Caco-2 (cell line): ENCODE measurements at regions not wholly inside any gene's neighbourhood (a gene's known extent, or its start where the extent isn't known, plus 50 kb on each side); places are given as distances from the start of the nearest gene placed in this dataset.
A peak's percentile ranks its signal among the peaks of the same experiment; 100 is the strongest.

Experiments
- BruUV-seq: library from RNA; stranded (reverse); fragments of 400-500 nt; replicated peaks from 2 replicates; lab custom pipeline; 2021; lab: Mats Ljungman, UMichigan
- CTCF ChIA-PET: fragments of 300-600 bp; sonication (Branson Sonifier 250); formaldehyde crosslinking; loops from one replicate; lab custom pipeline; 2022; ENCODE audit warnings: antibody characterized with exemption; lab: Charles Lee
- POLR2A ChIA-PET: fragments of 300-600 bp; sonication (Branson Sonifier 250); formaldehyde crosslinking; loops from one replicate; lab custom pipeline; 2022; ENCODE audit warnings: antibody characterized with exemption; lab: Charles Lee
- DNase-seq, 2 experiments: peaks; one replicate each; pipeline versions ENCODE4 v3.0.0 to v3.0.0-alpha.2; 2020 to 2022
- H3K27me3 ChIP-seq: replicated peaks from 2 replicates; pipeline ENCODE4 v1.6.0; 2011; ENCODE audit warnings: low read length; ENCODE audit not compliant: control insufficient read depth, insufficient read depth
- H3K36me3 ChIP-seq: 2 replicates; pipeline ENCODE4 v1.5.1; 2011; ENCODE audit warnings: low read length; ENCODE audit not compliant: control insufficient read depth, insufficient read depth
- H3K4me1 ChIP-seq: fragments of 250-450 bp; sonication (Bioruptor Pico); 2 replicates; pipeline ENCODE4 v1.5.1; 2020; ENCODE audit warnings: mild to moderate bottlenecking
- H3K4me3 ChIP-seq: 2 replicates; pipeline ENCODE4 v1.5.1; 2011; ENCODE audit warnings: low read depth, mild to moderate bottlenecking, control low read depth, low read length
- H3K9me3 ChIP-seq: fragments of 250-450 bp; sonication (Bioruptor Pico); 2 replicates; pipeline ENCODE4 v1.5.1; 2020; ENCODE audit warnings: mild to moderate bottlenecking, moderate library complexity
- H3K27ac Mint-ChIP-seq: one replicate; pipeline ENCODE4 v1.8.0; 2022; ENCODE audit warnings: mixed read lengths; ENCODE audit not compliant: unreplicated experiment
- H3K27me3 Mint-ChIP-seq: one replicate; pipeline ENCODE4 v1.8.0; 2022; ENCODE audit warnings: mixed read lengths; ENCODE audit not compliant: insufficient read depth, unreplicated experiment
- H3K36me3 Mint-ChIP-seq: one replicate; pipeline ENCODE4 v1.8.0; 2022; ENCODE audit warnings: mild to moderate bottlenecking, mixed read lengths; ENCODE audit not compliant: insufficient read depth, unreplicated experiment
- H3K4me1 Mint-ChIP-seq: one replicate; pipeline ENCODE4 v1.8.0; 2022; ENCODE audit warnings: low read depth, mixed read lengths; ENCODE audit not compliant: unreplicated experiment
- H3K4me3 Mint-ChIP-seq: one replicate; pipeline ENCODE4 v1.8.0; 2022; ENCODE audit warnings: mild to moderate bottlenecking, moderate library complexity, mixed read lengths; ENCODE audit not compliant: unreplicated experiment
- H3K9me3 Mint-ChIP-seq: one replicate; pipeline ENCODE4 v1.8.0; 2022; ENCODE audit warnings: mixed read lengths; ENCODE audit not compliant: unreplicated experiment
- CTCF ChIP-seq, 2 experiments: fragments of 200-600 bp in 1 of 2; IDR thresholded peaks; 1 replicate in 1 of 2; 2 replicates in 1 of 2; pipeline versions ENCODE4 v1.5.1 to v1.8.0; 2011 to 2022; ENCODE audit warnings: antibody characterized with exemption in 1 of 2, control low read depth in 1 of 2, inconsistent platforms in 1 of 2, low read depth in 1 of 2, low read length in 1 of 2, mild to moderate bottlenecking in 1 of 2, moderate library complexity in 1 of 2; ENCODE audit not compliant: insufficient read depth in 1 of 2, severe bottlenecking in 1 of 2, unreplicated experiment in 1 of 2
- intact Hi-C: fragments of 100-400 bp; cut with micrococcal nuclease; formaldehyde crosslinking; loops from one replicate; pipeline ENCODE4 v1.10.0; 2022; ENCODE audit not compliant: unreplicated experiment

- intact Hi-C loops, result loop anchor here (5.0 kb wide), 1 partner anchor 184 kb away; no protein-coding TSS in a partner anchor
- H3K4me1 Mint-ChIP-seq, result peaks cover 14% of the 10 kb centered on the region
- peaks cover 33% of the 10 kb centered on the region for H3K4me1 ChIP-seq
- ChIA-PET POLR2A (no interaction called here), CTCF (no interaction called here)
- H3K27ac Mint-ChIP-seq, result peak overlapping the region; percentile 5
- no peak for DNase-seq
- no peak overlapping the region for H3K4me3 Mint-ChIP-seq
- H3K36me3 Mint-ChIP-seq, result no peaks in the 10 kb centered on the region
- no peaks in the 10 kb centered on the region for H3K36me3 ChIP-seq
- no peaks in the 10 kb centered on the region for H3K27me3 Mint-ChIP-seq
- BruUV-seq, result no TSS peak
- no peak for TF ChIP-seq CTCF (IDR thresholded peaks at IDR 0.05; ENCODE audit: insufficient read depth in 1 of 2, low read depth in 1 of 2, low read length in 1 of 2, severe bottlenecking in 1 of 2, unreplicated experiment in 1 of 2)
- H3K4me3 ChIP-seq, result no peak overlapping the region
- no peaks in the 10 kb centered on the region for H3K9me3 Mint-ChIP-seq
- H3K9me3 ChIP-seq, result no peaks in the 10 kb centered on the region
- no peaks in the 10 kb centered on the region for H3K27me3 ChIP-seq
These were observed 87.7 kb downstream of the CEBPB start for GRCh38 chr20:50278377-50278683.

GRCh38 chr20:50278684-50279531 is 88.3 kb downstream of the CEBPB start:
- Mint-ChIP-seq H3K9me3 (no peaks in the 10 kb centered on the region), H3K4me1 (peaks cover 14% of the 10 kb centered on the region), H3K4me3 (no peak overlapping the region), H3K36me3 (no peaks in the 10 kb centered on the region), H3K27ac (peak overlapping the region; percentile 5), H3K27me3 (no peaks in the 10 kb centered on the region)
- TF ChIP-seq CTCF (IDR thresholded peaks at IDR 0.05; ENCODE audit: insufficient read depth in 1 of 2, low read depth in 1 of 2, low read length in 1 of 2, severe bottlenecking in 1 of 2, unreplicated experiment in 1 of 2), result peak; percentile 19 to 49
- H3K27me3 ChIP-seq, result no peaks in the 10 kb centered on the region
- POLR2A ChIA-PET, result no interaction called here
- peaks cover 34% of the 10 kb centered on the region for H3K4me1 ChIP-seq
- BruUV-seq, result no TSS peak
- H3K36me3 ChIP-seq, result no peaks in the 10 kb centered on the region
- CTCF ChIA-PET, result no interaction called here
- intact Hi-C loops, result loop anchor here (5.0 kb wide), 1 partner anchor 183 kb away; no protein-coding TSS in a partner anchor
- peak; percentile 64 to 82 for DNase-seq
- H3K4me3 ChIP-seq, result no peak overlapping the region
- no peaks in the 10 kb centered on the region for H3K9me3 ChIP-seq

GRCh38 chr20:50279988-50280850 is 89.6 kb downstream of the CEBPB start:
- Mint-ChIP-seq H3K36me3 (no peaks in the 10 kb centered on the region), H3K9me3 (no peaks in the 10 kb centered on the region), H3K4me3 (no peak overlapping the region), H3K27me3 (no peaks in the 10 kb centered on the region), H3K4me1 (peaks cover 14% of the 10 kb centered on the region), H3K27ac (no peak overlapping the region)
- Histone ChIP-seq H3K4me1 (peaks cover 34% of the 10 kb centered on the region), H3K27me3 (no peaks in the 10 kb centered on the region), H3K9me3 (no peaks in the 10 kb centered on the region), H3K4me3 (no peak overlapping the region), H3K36me3 (no peaks in the 10 kb centered on the region)
- no peak for TF ChIP-seq CTCF (IDR thresholded peaks at IDR 0.05; ENCODE audit: insufficient read depth in 1 of 2, low read depth in 1 of 2, low read length in 1 of 2, severe bottlenecking in 1 of 2, unreplicated experiment in 1 of 2)
- no TSS peak for BruUV-seq
- intact Hi-C loops, result loop anchor here (5.0 kb wide), 1 partner anchor 182 kb away; no protein-coding TSS in a partner anchor
- POLR2A ChIA-PET, result no interaction called here
- CTCF ChIA-PET, result interaction anchor here (0.6 kb wide), 1 partner anchor 171 kb away, joined by 5 read pairs; no protein-coding TSS in a partner anchor
- DNase-seq, result no peak
